ENCODE measurements at regions not wholly inside any gene's neighbourhood (a gene's known extent, or its start where the extent isn't known, plus 50 kb on each side); places are given as distances from the start of the nearest gene placed in this dataset.

DNA sequence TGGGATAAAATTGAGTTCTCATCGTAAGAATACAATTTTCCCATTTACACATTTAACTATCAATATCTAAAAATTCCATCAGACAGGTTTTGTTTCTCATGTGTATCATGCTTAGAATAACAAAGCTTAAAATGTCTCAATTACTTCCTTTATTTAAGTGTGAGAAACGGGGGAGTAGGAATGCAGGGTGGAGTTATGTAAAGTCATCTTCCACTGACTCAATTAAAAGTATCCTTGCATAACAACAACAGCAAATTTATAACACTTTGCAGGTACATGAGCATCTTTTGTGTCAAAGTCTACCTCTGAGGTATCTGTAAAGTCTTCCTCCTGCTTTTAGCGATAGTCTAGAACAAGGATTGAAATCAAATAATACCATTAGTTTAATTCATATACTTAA is 327.1 kb downstream of the EPHA4 start:
- TF ChIP-seq, protein P1, sequence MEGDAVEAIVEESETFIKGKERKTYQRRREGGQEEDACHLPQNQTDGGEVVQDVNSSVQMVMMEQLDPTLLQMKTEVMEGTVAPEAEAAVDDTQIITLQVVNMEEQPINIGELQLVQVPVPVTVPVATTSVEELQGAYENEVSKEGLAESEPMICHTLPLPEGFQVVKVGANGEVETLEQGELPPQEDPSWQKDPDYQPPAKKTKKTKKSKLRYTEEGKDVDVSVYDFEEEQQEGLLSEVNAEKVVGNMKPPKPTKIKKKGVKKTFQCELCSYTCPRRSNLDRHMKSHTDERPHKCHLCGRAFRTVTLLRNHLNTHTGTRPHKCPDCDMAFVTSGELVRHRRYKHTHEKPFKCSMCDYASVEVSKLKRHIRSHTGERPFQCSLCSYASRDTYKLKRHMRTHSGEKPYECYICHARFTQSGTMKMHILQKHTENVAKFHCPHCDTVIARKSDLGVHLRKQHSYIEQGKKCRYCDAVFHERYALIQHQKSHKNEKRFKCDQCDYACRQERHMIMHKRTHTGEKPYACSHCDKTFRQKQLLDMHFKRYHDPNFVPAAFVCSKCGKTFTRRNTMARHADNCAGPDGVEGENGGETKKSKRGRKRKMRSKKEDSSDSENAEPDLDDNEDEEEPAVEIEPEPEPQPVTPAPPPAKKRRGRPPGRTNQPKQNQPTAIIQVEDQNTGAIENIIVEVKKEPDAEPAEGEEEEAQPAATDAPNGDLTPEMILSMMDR (IDR thresholded peaks at IDR 0.05), result no peak
- TF ChIP-seq POLR2A (IDR thresholded peaks at IDR 0.05), result no peak
